ENCODE measurements at regions not wholly inside any gene's neighbourhood (a gene's known extent, or its start where the extent isn't known, plus 50 kb on each side); places are given as distances from the start of the nearest gene placed in this dataset.

- TF ChIP-seq, protein P1, sequence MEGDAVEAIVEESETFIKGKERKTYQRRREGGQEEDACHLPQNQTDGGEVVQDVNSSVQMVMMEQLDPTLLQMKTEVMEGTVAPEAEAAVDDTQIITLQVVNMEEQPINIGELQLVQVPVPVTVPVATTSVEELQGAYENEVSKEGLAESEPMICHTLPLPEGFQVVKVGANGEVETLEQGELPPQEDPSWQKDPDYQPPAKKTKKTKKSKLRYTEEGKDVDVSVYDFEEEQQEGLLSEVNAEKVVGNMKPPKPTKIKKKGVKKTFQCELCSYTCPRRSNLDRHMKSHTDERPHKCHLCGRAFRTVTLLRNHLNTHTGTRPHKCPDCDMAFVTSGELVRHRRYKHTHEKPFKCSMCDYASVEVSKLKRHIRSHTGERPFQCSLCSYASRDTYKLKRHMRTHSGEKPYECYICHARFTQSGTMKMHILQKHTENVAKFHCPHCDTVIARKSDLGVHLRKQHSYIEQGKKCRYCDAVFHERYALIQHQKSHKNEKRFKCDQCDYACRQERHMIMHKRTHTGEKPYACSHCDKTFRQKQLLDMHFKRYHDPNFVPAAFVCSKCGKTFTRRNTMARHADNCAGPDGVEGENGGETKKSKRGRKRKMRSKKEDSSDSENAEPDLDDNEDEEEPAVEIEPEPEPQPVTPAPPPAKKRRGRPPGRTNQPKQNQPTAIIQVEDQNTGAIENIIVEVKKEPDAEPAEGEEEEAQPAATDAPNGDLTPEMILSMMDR (IDR thresholded peaks at IDR 0.05), result no peak
- H3K4me3 Mint-ChIP-seq, result no peak overlapping the region
- no peaks in the 10 kb centered on the region for H3K4me1 ChIP-seq (ENCODE audit: control insufficient read depth, insufficient read depth, low read length)
- no peak overlapping the region for H3K4me3 ChIP-seq (ENCODE audit: low read length)
- H3K27me3 Mint-ChIP-seq (ENCODE audit: low read depth in 2 of 2), result no peaks in the 10 kb centered on the region
- H3K9me3 ChIP-seq (ENCODE audit: control insufficient read depth, insufficient read depth, low read length), result peaks cover 3% of the 10 kb centered on the region
- peaks cover 3 to 5% of the 10 kb centered on the region in 2 donors for H3K9me3 Mint-ChIP-seq
- H3K27me3 ChIP-seq (ENCODE audit: control insufficient read depth, insufficient read depth, low read length), result no peaks in the 10 kb centered on the region
- WGBS (ENCODE audit: insufficient coverage), result 100% methylated on average over 1 of the region's 1 CpG
- no peak for DNase-seq
- H3K27ac ChIP-seq (ENCODE audit: low read length), result no peak overlapping the region
- H3K36me3 ChIP-seq (ENCODE audit: control insufficient read depth, insufficient read depth, low read length), result no peaks in the 10 kb centered on the region
- intact Hi-C loops (cut with micrococcal nuclease), result no loop called here
- no peak for ATAC-seq
- H3K4me1 Mint-ChIP-seq, result no peaks in the 10 kb centered on the region
- H3K36me3 Mint-ChIP-seq, result no peaks in the 10 kb centered on the region
- no peak overlapping the region for H3K27ac Mint-ChIP-seq
Measured at GRCh38 chr12:126891789-126892188, 1375.2 kb upstream of the TMEM132C start.

GRCh38 chr12:126895951-126896913 lies 1370.7 kb upstream of the TMEM132C start:
- ATAC-seq (no peak), DNase-seq (no peak)
- Mint-ChIP-seq H3K4me3 (no peak overlapping the region), H3K4me1 (no peaks in the 10 kb centered on the region), H3K36me3 (no peaks in the 10 kb centered on the region), H3K27me3 (ENCODE audit: low read depth in 2 of 2) (no peaks in the 10 kb centered on the region), H3K27ac (no peak overlapping the region), H3K9me3 (peaks cover 3 to 8% of the 10 kb centered on the region in 2 donors)
- Histone ChIP-seq H3K27me3 (ENCODE audit: control insufficient read depth, insufficient read depth, low read length) (no peaks in the 10 kb centered on the region), H3K4me3 (ENCODE audit: low read length) (no peak overlapping the region), H3K36me3 (ENCODE audit: control insufficient read depth, insufficient read depth, low read length) (no peaks in the 10 kb centered on the region), H3K4me1 (ENCODE audit: control insufficient read depth, insufficient read depth, low read length) (no peaks in the 10 kb centered on the region), H3K27ac (ENCODE audit: low read length) (no peak overlapping the region), H3K9me3 (ENCODE audit: control insufficient read depth, insufficient read depth, low read length) (peaks cover 3% of the 10 kb centered on the region)
- TF ChIP-seq, protein P1 (IDR thresholded peaks at IDR 0.05), result no peak
- intact Hi-C loops (cut with micrococcal nuclease), result no loop called here
- WGBS (ENCODE audit: insufficient coverage), result 72% methylated on average over 4 of the region's 4 CpGs

GRCh38 chr12:126897102-126897501 lies 1369.9 kb upstream of the TMEM132C start:
- Mint-ChIP-seq H3K27ac (no peak overlapping the region), H3K27me3 (ENCODE audit: low read depth in 2 of 2) (no peaks in the 10 kb centered on the region), H3K36me3 (no peaks in the 10 kb centered on the region), H3K4me1 (no peaks in the 10 kb centered on the region), H3K9me3 (peaks cover 3 to 6% of the 10 kb centered on the region in 2 donors), H3K4me3 (no peak overlapping the region)
- no peaks in the 10 kb centered on the region for H3K27me3 ChIP-seq (ENCODE audit: control insufficient read depth, insufficient read depth, low read length)
- intact Hi-C loops (cut with micrococcal nuclease), result no loop called here
- H3K4me3 ChIP-seq (ENCODE audit: low read length), result no peak overlapping the region
- TF ChIP-seq, protein P1 (IDR thresholded peaks at IDR 0.05), result no peak
- ATAC-seq, result no peak
- no peaks in the 10 kb centered on the region for H3K9me3 ChIP-seq (ENCODE audit: control insufficient read depth, insufficient read depth, low read length)
- H3K27ac ChIP-seq (ENCODE audit: low read length), result no peak overlapping the region
- 42% methylated on average over 1 of the region's 1 CpG for WGBS (ENCODE audit: insufficient coverage)
- DNase-seq, result no peak
- no peaks in the 10 kb centered on the region for H3K4me1 ChIP-seq (ENCODE audit: control insufficient read depth, insufficient read depth, low read length)
- no peaks in the 10 kb centered on the region for H3K36me3 ChIP-seq (ENCODE audit: control insufficient read depth, insufficient read depth, low read length)

Measured in natural killer cell (primary cell).